ENCODE measurements at regions not wholly inside any gene's neighbourhood (a gene's known extent, or its start where the extent isn't known, plus 50 kb on each side); places are given as distances from the start of the nearest gene placed in this dataset.

GRCh38 chr11:97814325-97814959, 1206.3 kb upstream of the CNTN5 start:
- DNase-seq, result no peak

GRCh38 chr11:97815667-97816066, 1205.1 kb upstream of the CNTN5 start:
- DNase-seq, result no peak

DNA sequence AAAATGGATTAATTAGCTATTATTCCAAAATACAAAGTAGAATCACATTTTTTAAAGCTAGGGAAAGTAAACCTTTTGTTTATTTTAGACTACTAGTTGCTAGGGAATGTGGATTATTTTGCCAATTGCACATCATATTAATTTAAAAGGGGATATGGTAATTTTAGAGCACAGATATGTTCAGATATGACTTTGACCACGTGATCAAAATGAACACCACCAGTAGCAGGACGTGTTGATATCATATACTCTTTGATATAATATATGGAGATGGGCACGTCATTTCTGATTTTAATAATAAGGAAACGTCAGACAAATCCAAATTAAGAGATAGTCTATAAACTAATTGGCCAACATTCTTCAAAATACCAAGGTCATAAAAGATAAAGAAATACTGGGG, 1188.3 kb upstream of the CNTN5 start:
- DNase-seq, result no peak

DNA sequence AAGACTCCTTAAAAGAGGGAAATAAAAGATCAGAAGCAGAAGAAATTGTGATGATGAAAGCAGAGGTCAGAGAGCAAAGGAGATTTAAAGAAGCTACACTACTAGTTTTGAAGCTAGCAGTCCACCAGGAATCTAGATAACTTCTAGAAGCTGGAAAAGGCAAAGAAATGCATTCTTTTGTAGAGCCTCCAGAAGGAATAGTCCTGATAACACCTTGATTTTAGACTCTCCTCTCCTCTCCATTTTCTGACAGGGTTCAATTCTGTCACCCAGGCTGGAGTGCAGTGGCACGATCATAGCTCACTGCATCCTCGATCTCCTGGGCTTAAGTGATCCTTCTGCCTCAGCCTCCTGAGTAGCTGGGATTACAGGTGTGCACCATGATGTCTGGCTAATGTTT, 1187.3 kb upstream of the CNTN5 start:
- no peak for DNase-seq

- DNase-seq, result no peak
Measured at GRCh38 chr11:97844016-97844415, 1176.7 kb upstream of the CNTN5 start.

DNA sequence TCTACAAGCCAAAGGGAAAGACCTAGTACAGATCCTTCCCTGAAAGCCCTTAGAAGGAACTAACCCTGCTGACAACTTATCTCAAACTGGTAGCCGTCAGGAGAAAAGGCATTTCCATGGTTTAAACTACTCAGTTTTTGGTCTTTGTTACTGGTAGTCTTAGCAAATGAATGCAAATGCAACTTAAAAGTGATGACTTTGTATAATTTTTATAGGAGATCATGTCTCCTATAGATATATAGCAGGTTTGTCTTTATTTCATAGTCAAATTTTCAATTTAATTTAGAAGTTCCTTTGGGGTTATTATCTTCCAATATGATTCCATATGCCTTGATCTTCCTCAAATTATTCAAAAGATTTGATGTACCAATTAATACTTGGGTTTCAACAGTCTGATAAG, 1173.0 kb upstream of the CNTN5 start:
- DNase-seq, result no peak

GRCh38 chr11:97850701-97851100, 1170.0 kb upstream of the CNTN5 start:
- no peak for DNase-seq

DNA sequence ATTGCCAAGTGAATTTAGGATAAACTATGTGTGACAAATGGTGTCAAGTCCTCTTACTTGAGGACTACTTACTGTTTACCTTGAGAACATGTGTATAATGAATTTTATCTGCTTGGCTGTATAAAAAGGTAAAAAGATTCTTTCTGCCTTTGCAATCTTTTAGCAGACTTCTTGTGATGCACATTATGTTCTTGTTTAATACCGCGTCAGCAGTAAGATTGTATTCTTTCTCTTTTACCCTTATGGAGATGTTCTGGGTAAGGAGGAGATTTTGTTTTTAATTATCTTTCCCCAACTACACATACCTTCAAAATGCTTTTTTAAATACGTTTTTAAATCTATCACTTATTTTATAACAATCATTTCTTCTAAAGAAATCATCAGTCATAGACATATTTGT, 1166.4 kb upstream of the CNTN5 start:
- no peak for DNase-seq

GRCh38 chr11:97854877-97855276, 1165.9 kb upstream of the CNTN5 start:
- DNase-seq, result no peak

DNA sequence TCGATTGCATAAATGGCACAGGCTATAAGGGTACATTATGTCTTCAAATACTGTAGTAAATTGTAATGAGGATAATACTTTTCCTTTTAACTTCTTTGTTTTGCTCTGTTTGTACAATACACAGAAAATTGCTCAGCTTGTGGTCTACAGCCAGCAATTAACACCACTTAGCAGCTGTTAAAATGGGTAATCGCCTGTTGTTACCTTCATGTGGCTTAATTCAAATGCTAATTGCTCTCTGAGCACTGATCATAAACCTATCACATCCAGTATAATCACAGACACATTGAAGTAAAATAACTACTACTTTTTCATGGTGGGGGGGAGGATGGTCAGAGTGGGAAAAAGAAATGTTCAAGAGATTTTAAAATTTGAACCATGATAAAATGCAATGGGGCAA, 1164.1 kb upstream of the CNTN5 start:
- DNase-seq, result no peak

DNA sequence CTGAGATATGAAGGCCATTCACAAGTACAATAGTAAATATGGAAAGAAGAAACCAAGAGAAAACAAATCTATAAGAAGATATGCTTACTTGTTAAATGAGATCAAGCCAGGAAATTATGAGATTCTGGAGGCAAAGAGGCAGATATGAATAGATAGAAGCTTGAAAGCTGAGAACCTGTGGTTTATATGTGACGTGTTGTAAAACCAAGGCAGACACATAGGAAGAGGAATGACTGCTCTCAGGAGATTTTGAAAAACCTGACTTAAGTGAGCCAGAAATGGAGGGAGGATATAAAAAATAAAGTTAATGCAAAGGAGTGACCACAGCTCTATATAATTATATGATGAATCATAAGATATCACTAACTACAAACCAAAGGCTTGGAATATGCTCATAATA, 1160.5 kb upstream of the CNTN5 start:
- DNase-seq, result no peak

DNA sequence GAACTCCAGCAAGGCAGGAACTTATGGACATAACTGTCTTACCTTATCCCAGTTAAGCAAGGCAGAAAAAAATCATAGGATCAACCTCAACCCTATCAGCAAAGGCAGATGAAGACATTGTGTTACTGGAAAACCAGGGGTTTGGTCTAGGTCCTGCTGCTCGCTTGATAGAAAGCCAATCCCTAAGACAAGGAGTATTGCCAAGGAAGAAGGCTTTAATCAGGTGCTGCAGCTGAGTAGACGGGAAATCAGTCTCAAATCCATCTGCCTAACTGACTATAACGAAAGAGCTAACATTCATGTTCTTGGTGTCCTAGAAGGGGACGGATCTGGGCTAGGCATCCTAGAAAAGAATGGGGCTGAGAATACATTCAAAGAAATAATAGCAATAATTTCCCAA, 1158.7 kb upstream of the CNTN5 start:
- DNase-seq, result no peak

DNA sequence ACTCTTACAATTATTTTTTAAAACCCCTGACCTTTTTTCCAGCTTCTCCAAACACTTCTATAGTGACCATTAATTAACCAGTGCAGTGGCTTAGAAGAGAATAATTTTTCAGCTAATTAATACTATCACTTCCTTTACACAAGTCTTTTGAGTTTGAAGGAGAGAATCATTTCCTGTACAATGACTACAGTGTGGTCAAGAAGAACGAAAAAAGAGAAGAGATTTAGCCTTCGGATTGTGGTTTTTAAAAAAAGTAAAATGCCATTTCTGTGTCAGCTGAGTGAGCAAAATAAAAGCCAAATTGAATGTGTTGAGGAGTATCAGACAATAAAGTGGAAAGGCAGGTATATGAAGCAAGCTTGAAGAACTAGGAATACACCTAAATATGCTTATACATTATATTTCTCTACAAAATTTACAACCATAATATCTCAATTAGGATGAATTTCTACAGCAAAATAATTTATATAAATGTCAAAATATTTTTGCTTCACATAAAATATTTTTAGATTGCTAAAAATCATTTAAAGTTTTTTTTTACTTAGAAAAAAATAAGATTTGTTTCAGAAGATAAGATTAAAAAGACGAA, 1155.2 kb upstream of the CNTN5 start:
- DNase-seq, result no peak

DNA sequence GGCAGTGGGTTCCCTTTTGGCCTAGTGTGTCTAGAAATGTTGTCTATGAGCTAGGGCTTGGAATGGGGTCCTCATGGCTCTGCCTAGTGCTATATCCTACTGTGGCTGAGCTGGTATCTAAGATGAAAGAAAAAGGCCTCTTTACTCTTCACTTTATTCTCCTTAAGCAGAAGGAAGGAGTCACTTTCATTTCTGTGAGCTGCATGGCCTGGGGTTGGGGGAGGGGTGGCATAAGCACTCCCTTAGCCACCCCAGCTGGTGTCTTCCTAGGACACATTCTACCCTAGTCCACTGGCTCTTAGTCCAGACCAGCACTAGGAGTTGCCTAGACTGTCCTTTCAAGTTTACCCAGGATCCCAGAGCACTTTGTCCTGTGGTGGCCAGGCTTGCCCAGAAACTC, 1148.9 kb upstream of the CNTN5 start:
- DNase-seq, result no peak

DNA sequence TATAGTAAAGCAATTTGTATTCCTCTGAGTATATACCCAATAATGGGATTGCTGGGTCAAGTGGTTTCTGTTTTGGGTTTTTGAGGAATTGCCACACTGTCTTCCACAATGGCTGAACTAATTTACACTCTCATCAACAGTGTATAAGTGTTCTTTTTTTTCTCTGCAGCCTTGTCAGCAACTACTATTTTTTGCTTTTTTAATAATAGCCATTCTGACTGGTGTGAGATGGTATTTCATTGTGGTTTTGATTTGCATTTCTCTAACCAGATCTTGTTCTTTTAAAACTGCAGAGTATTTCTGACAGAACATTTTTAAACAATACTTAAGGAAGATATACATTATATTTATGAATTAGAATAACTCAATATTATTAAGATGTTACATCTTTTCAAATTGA, 1140.5 kb upstream of the CNTN5 start:
- no peak for DNase-seq

GRCh38 chr11:97883086-97883485, 1137.7 kb upstream of the CNTN5 start:
- DNase-seq, result no peak

DNA sequence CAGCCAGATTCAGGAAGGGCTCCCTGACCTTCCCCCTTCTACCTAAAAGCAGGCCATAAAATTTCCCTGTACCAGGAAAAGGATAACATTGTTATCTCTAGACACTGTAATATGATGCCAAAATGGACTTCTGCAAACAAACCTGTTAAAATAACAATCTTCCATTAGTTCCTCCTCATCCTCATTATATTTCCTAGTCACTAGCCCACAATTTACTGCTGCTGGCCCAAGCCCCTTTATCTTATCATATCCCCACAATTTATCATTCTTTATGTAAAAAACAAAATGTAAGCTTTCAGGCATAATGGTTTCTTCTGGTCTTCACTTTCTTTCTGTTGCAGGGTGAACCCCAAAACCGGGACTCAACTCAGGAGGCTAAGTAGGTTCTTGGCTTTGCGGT, 1132.1 kb upstream of the CNTN5 start:
- DNase-seq, result no peak

GRCh38 chr11:97890466-97890865, 1130.3 kb upstream of the CNTN5 start:
- no peak for DNase-seq

GRCh38 chr11:97893612-97894011, 1127.1 kb upstream of the CNTN5 start:
- no peak for DNase-seq

DNA sequence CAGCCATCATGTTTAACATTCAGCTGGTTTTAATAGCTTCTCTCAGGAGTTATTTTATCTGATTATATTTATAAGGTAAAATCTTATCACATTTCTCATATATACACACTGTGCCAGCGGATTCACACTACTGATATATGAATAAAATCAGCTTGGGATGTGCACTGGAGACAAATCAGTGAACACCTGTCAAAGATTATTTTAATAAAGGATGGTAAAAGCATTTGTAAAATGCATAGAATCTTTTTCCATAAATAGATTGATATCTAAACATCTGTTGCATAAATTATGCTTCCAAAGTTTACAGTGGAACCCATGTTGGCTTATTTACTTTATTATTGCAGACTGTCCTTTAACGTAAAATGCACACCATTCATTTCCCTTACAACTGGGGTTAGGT, 1125.8 kb upstream of the CNTN5 start:
- DNase-seq, result no peak

DNA sequence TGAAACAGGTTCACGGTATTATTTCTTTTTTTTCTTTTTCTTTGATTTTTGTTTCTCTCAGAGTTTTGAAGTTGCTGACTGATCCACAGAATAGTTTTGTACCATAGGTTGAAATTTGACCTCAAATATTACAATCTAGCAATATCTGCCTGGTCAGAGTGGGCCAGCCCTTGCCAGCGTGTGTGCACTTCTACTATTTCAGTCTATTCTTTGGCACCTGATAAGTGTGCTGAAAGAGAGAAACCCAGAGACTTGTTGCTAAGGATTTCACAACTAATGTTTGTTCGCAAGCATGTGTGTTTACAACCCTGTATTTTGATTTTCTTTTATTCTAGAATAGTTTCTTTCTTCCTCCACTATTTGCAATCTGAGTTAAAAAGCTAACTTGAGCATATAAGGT, 1125.2 kb upstream of the CNTN5 start:
- no peak for DNase-seq

GRCh38 chr11:97902828-97903227, 1117.9 kb upstream of the CNTN5 start:
- DNase-seq, result no peak

- no peak for DNase-seq
Measured at GRCh38 chr11:97905101-97905500, 1115.6 kb upstream of the CNTN5 start.

DNA sequence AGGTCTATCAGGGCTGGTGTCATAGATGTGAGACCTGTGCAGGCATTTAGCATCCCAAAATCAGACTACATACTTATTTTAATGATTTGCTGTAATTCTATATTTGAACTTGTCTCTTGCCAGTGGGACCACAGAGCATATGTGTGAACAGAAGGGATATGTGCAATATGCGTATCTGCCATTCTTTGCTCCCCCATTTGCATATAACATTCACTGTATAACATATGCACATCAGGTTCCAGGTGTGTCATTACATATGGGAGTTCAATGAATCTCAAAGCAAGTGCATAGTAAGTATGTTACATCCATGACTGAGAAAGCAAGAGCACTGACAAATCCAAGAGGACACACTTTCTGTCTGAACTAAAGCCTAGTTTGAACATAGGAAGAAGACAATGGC, 1115.1 kb upstream of the CNTN5 start:
- no peak for DNase-seq

DNA sequence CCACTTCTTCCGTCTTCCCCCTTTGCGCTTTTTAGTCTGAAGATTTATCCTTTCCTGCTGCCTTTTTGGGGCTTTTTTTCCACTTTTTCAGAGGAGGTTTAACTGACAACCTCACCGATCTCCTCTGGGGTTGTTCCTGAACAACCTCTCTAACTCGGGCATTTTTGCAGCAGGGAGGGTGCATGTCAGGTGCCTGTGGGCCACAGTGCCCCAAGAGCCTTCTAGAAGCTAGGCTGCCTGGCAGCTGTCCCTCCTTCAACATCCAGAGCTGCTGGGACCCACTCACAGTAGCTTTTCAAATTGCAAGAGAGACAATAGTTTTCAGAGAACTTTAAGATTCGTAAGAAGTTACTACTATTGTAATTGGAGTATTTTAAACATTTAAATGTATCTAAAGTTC, 1112.4 kb upstream of the CNTN5 start:
- no peak for DNase-seq
